Glutamatergic neuron (in vitro differentiated cells): ENCODE measurements at regions not wholly inside any gene's neighbourhood (a gene's known extent, or its start where the extent isn't known, plus 50 kb on each side); places are given as distances from the start of the nearest gene placed in this dataset.
"Not testable (repeated sequence)": the region's sequence is repeated elsewhere in the genome, so short reads cannot be mapped to it uniquely, and the experiment has no call there.

ENCODE experiments used
- DNase-seq: peaks from one replicate; pipeline ENCODE4 v3.0.0; 2022
- H3K27ac Mint-ChIP-seq: one replicate; pipeline ENCODE4 v1.8.0; 2020; ENCODE audit warnings: mild to moderate bottlenecking, mixed read lengths, inconsistent platforms; ENCODE audit not compliant: unreplicated experiment
- H3K27me3 Mint-ChIP-seq: one replicate; pipeline ENCODE4 v1.8.0; 2020; ENCODE audit warnings: mild to moderate bottlenecking, moderate library complexity, mixed read lengths, inconsistent platforms; ENCODE audit not compliant: unreplicated experiment
- H3K36me3 Mint-ChIP-seq: one replicate; pipeline ENCODE4 v1.8.0; 2020; ENCODE audit warnings: mild to moderate bottlenecking, mixed read lengths, inconsistent platforms; ENCODE audit not compliant: unreplicated experiment
- H3K4me1 Mint-ChIP-seq: one replicate; pipeline ENCODE4 v1.8.0; 2020; ENCODE audit warnings: mild to moderate bottlenecking, low read depth, mixed read lengths, inconsistent platforms; ENCODE audit not compliant: unreplicated experiment
- H3K4me3 Mint-ChIP-seq: one replicate; pipeline ENCODE4 v1.8.0; 2020; ENCODE audit warnings: mild to moderate bottlenecking, mixed read lengths, inconsistent platforms; ENCODE audit not compliant: unreplicated experiment
- H3K9me3 Mint-ChIP-seq: one replicate; pipeline ENCODE4 v1.8.0; 2020; ENCODE audit warnings: mild to moderate bottlenecking, moderate library complexity, mixed read lengths, inconsistent platforms; ENCODE audit not compliant: unreplicated experiment
- CTCF ChIP-seq: fragments of 200-600 bp; sonication (generic); IDR thresholded peaks from one replicate; pipeline ENCODE4 v1.5.0; 2021; ENCODE audit not compliant: partially characterized antibody, unreplicated experiment

- no peak overlapping the region for H3K27ac Mint-ChIP-seq
- no peaks in the 10 kb centered on the region for H3K4me1 Mint-ChIP-seq
- H3K36me3 Mint-ChIP-seq = peaks cover 6% of the 10 kb centered on the region
- no peak for TF ChIP-seq CTCF
- no peak overlapping the region for H3K4me3 Mint-ChIP-seq
- H3K27me3 Mint-ChIP-seq = peaks cover 5% of the 10 kb centered on the region
- DNase-seq = no peak
- peaks cover 8% of the 10 kb centered on the region for H3K9me3 Mint-ChIP-seq
Observed at GRCh38 chr15:79644091-79644490, 212.0 kb downstream of the MINAR1 start.

- DNase-seq, H3K9me3 Mint-ChIP-seq, H3K27me3 Mint-ChIP-seq, H3K4me3 Mint-ChIP-seq, H3K27ac Mint-ChIP-seq, H3K4me1 Mint-ChIP-seq, H3K36me3 Mint-ChIP-seq: not testable (repeated sequence)
Observed at GRCh38 chr15:79652972-79653371, 220.8 kb downstream of the MINAR1 start.

GRCh38 chr15:79653533-79653932 is 221.4 kb downstream of the MINAR1 start:
- DNase-seq = no peak
- H3K27me3 Mint-ChIP-seq = no peaks in the 10 kb centered on the region
- no peaks in the 10 kb centered on the region for H3K36me3 Mint-ChIP-seq
- no peak for TF ChIP-seq CTCF
- no peaks in the 10 kb centered on the region for H3K9me3 Mint-ChIP-seq
- H3K27ac Mint-ChIP-seq = no peak overlapping the region
- no peak overlapping the region for H3K4me3 Mint-ChIP-seq
- no peaks in the 10 kb centered on the region for H3K4me1 Mint-ChIP-seq

GRCh38 chr15:79656151-79657000 is 224.2 kb downstream of the MINAR1 start:
- Mint-ChIP-seq H3K4me3 (no peak overlapping the region), H3K27ac (no peak overlapping the region), H3K4me1 (no peaks in the 10 kb centered on the region), H3K27me3 (no peaks in the 10 kb centered on the region), H3K36me3 (no peaks in the 10 kb centered on the region), H3K9me3 (no peaks in the 10 kb centered on the region)
- TF ChIP-seq CTCF = no peak
- no peak for DNase-seq

- TF ChIP-seq CTCF = no peak
- H3K36me3 Mint-ChIP-seq = no peaks in the 10 kb centered on the region
- H3K9me3 Mint-ChIP-seq = no peaks in the 10 kb centered on the region
- H3K27ac Mint-ChIP-seq = no peak overlapping the region
- H3K27me3 Mint-ChIP-seq = no peaks in the 10 kb centered on the region
- H3K4me1 Mint-ChIP-seq = no peaks in the 10 kb centered on the region
- DNase-seq = no peak
- no peak overlapping the region for H3K4me3 Mint-ChIP-seq
Observed at GRCh38 chr15:79657722-79658121, 225.6 kb downstream of the MINAR1 start.
